ENCODE measurements at regions not wholly inside any gene's neighbourhood (a gene's known extent, or its start where the extent isn't known, plus 50 kb on each side); places are given as distances from the start of the nearest gene placed in this dataset.
"Not testable (repeated sequence)": the region's sequence is repeated elsewhere in the genome, so short reads cannot be mapped to it uniquely, and the experiment has no call there.

DNA sequence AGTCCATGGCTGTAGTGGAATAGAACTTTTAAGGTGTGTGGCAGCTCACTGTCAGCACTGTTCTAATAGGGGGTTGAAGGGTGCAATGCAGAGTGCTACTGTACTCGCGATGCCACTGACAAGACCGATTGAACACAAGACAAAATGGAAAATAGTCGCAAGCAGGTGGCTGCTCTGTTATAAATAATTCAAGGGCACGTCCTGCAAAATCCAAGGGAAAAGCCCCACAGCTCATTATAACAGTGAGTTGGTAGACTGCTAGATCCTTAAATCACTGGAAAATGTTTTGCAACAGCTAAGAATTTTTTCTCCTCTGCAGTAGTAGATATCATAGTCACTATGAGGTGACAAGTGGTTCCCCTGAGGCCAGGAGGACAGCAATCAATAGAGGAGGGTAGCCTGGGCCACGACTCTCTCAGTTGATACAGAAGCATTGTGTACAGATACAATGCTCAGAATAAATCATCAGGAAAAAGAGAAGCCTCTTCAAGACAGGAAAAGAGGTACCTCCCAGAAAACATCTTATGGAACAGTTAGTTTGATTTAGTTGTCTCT, 926.3 kb downstream of the TLE4 start:
- DNase-seq: no peak

DNA sequence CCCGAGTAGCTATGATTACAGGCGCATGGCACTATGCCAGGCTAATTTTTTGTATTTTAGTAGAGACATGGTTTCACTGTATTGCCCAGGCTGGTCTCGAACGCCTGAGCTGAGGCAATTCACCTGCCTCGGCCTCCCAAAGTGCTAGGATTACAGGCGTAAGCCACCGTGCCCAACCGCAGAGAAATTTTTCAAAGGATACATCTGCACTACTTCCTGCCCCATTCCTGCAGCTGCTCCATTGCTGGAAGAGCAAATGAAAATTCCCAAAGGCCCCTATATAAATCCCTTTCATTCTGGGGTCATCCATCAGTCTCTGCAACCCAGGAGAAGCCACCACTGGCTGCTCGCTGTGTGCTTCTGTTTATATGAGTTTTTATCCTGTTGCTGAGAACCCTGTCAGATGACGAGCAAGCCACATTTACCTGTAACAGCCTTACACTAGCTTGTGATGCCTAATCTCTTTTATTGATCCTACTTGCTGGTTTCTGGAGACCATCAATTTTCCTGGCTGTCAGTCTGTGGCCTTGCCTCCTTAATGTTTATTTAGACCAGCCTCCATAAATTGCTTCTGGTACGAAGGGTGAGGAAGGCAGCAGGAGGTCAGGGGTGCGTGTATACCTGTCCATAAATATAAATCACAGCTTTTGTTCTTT, 925.3 kb downstream of the TLE4 start:
- no peak for DNase-seq

GRCh38 chr9:80493258-80493657, 921.5 kb downstream of the TLE4 start:
- DNase-seq: no peak

- no peak for DNase-seq
These were observed 920.5 kb downstream of the TLE4 start for GRCh38 chr9:80492221-80492620.

- no peak for DNase-seq
These were observed 919.4 kb downstream of the TLE4 start for GRCh38 chr9:80491086-80491696.

- no peak for DNase-seq
These were observed 917.6 kb downstream of the TLE4 start for GRCh38 chr9:80489329-80489728.

DNA sequence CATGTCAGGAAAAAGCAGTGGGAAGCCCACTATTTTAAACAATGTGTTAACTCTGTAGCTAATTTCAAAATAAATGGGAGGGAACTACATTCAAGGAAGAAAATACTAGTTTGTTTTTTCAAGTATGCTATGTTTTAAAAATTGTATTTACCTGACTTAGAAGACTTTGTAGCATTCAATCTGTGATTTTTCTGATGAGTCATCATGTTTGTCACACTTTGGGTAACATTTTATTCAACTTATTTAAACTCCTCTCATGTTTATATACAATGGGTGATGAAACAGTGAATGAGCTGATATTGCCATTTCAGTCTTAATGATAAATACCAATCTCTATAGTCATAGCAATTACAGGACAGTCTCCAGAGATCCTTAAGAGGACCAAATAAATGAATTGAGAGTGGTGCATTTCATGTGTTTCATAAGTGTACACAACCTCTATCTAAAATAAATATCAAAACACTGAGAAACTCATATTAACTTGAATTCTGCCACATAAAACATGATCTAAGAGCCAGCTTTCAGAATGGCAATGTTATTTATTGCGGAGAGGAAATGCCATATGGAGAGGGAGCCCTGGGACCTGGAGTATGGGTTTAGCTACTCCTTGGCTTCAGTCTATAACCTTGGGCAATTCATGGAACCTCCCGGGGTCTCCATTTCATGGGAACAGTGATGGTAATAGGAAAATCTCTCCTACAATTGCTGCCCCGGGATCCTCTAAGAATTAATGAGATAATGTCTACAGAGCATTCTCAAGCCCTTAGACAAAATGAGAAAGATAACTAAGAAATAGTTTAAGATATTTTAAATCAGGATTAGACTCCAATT, 913.9 kb downstream of the TLE4 start:
- DNase-seq: no peak

- DNase-seq: not testable (repeated sequence)
These were observed 910.5 kb downstream of the TLE4 start for GRCh38 chr9:80482251-80482650.

GRCh38 chr9:80467632-80468031, 895.9 kb downstream of the TLE4 start:
- DNase-seq: no peak

DNA sequence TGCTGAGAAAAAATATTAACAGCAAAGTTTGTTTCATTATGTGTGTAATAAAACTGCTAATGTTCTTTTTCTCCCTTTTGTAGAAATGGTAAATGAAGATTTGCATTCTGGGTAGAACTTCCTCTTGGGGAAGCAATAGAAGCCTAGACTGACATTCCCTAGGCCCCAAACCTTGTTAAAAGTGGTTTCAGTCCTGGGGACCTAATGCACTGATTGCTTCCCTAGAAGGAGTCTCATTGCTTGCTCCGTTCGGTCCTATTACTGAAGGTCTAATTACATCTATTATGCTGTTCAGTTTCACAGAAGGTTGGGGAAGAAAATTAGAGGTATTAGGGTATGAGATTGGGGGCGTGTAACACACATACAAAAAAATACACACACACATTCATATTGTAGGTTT, 893.8 kb downstream of the TLE4 start:
- DNase-seq: no peak

DNA sequence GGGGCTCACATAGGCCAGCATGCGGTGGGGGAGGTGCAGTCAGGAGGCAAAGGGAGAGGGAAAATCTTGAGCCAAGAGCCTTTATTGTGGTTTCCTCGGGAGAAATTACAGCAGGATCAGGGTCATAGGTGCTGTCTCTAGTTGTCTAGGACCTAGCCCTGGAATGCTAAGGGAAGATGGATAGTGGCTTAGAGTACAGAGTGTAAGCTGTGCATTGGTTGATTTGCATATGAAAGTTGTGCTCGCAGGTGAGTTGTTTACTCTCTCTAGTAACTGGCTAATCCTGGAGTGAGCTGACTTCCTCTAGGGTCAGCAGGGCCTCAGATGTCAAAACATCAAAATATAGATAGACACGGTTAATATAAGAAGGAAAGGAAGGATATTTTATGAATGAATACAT, 877.7 kb downstream of the TLE4 start:
- DNase-seq: no peak

- no peak for DNase-seq
These were observed 877.2 kb downstream of the TLE4 start for GRCh38 chr9:80448996-80449395.

- DNase-seq: no peak
These were observed 876.1 kb downstream of the TLE4 start for GRCh38 chr9:80447876-80448275.

DNA sequence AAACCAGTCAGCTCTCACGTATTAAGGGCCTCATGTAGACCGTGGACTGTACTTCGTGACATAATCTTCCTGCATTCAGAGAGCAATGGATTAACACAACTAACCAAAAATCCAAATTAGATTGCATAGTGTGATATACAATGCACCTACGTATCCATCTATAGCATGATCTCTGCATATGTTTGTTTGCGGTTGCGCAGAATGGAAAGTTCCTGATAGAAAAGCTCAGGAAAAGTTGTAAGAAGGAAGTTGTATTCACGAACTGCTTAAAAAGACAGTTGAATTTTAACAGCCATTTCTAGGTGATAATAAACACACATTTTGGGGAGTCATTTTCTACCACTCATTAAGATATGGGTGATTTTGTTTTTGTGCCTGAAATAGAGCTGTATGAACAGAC, 869.0 kb downstream of the TLE4 start:
- no peak for DNase-seq

- peak; percentile 78 for DNase-seq
These were observed 866.1 kb downstream of the TLE4 start for GRCh38 chr9:80437825-80438224.

GRCh38 chr9:80437091-80437640, 865.4 kb downstream of the TLE4 start:
- peak; percentile 81 for DNase-seq

DNA sequence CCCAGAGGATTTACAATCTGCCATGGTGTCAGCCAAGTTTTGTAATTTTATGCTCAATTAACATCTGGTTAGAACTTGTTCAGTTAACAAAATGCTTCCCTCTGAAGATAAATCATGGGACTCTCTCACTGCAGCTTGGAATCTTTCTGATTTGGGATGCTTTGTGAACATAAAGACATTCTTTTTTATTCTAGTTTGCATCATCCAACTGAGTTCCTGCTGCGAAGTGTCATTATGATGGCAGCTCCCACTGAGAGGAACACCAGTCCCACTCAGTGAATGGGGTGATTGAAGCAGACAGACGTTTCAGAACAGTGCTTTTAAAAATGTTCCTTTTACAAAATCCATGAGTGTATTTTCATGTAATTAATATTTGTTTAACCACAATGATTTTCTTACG, 863.8 kb downstream of the TLE4 start:
- no peak for DNase-seq

DNA sequence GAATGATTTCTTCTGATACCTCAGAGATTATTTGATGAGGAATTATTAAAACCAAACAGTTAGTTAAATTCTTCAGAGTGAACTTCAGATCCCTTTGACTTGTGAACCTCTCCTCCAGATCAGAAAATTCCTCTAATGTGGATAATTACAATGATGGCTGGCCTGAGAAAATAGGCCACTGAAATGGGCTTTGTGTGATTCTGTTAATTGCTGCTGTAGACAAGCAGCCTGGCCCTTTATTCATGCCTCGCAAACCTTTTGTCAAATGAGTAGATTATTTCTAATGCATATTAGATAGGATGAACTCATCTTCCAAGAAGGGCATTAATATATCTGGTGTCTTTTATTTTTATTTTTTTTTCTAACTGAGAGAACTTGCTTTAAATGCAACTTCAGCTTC, 855.2 kb downstream of the TLE4 start:
- DNase-seq: no peak

- DNase-seq: no peak
These were observed 845.5 kb downstream of the TLE4 start for GRCh38 chr9:80417211-80417773.

DNA sequence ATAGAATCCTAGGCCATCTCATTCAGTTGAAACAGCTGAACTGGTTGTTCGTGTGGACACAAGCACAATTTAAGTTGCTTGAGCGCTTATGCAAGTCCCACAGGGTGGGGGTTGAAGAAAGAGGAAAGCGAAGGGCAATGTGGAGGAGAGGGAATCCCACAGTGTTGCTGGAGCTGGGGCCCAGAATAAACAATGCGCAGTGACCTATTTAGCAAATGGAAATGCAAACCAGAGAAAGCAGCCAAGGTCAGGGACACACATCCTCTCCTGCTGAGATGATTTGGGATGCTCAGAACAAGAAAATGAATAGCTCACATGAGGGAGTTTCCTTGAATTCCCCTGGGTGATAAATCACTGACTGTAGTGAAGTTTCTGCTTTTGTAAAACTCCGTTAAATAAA, 838.3 kb downstream of the TLE4 start:
- DNase-seq: no peak

DNA sequence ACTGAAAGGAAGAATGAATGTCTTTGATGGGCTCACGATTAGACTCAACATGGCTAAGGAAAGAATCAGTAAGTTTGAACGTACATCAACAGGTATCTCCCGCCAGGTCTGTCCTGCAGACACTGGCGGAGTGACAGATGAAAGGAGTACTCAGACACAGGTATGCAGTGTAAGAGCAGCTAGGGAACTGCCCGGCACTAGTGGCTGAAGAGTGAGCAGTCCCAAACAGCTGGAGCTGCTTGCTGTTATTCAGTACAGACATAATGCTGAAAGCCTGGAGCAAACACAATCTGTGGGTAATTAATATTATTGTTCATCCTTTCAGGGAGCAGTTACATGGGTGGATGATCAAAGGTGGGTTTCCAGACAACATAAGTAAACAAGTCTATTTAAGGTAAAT, 835.5 kb downstream of the TLE4 start:
- DNase-seq: no peak

DNA sequence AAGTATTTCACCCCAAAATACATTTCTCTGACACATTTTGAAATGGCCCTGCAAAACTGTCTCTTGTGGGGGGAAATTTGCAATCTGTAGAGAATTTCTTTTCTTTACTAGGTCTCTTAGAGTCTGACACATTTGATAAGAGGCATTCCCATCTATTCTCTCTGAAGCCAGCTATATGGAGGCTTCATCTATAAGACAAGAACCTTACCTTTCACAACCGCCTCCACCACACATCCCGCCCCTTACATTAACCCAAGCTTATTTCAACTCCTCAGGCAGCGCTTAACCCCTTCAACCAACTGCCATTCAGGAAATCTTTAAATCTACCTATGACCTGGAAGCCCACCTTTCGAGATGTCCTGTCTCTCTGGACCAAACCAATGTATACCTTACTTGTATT, 829.5 kb downstream of the TLE4 start:
- DNase-seq: no peak

GRCh38 chr9:80400624-80401230, 829.0 kb downstream of the TLE4 start:
- DNase-seq: no peak
